IPS DF 6.9 (cell line): ENCODE measurements at regions not wholly inside any gene's neighbourhood (a gene's known extent, or its start where the extent isn't known, plus 50 kb on each side); places are given as distances from the start of the nearest gene placed in this dataset.

Source experiments
- DNase-seq: peaks from one replicate; pipeline ENCODE4 v3.0.0-alpha.2; 2013; ENCODE audit warnings: low read depth, low spot score
- H3K27ac ChIP-seq: one replicate; pipeline ENCODE4 v1.5.1; 2013; ENCODE audit warnings: low read length, control low read depth
- H3K27me3 ChIP-seq: 2 replicates; pipeline ENCODE4 v1.6.1; 2013; ENCODE audit warnings: mild to moderate bottlenecking, low read length; ENCODE audit not compliant: control insufficient read depth, insufficient read depth
- H3K36me3 ChIP-seq: 2 replicates; pipeline ENCODE4 v1.6.1; 2013; ENCODE audit warnings: low read length; ENCODE audit not compliant: control insufficient read depth, insufficient read depth
- H3K4me1 ChIP-seq: 2 replicates; pipeline ENCODE4 v1.6.1; 2013; ENCODE audit warnings: low read length; ENCODE audit not compliant: control insufficient read depth, insufficient read depth
- H3K4me3 ChIP-seq: 2 replicates; pipeline ENCODE4 v1.5.1; 2013; ENCODE audit warnings: mild to moderate bottlenecking, low read length
- H3K9me3 ChIP-seq: 2 replicates; pipeline ENCODE4 v1.6.1; 2013; ENCODE audit warnings: low read length, inconsistent platforms; ENCODE audit not compliant: control insufficient read depth, insufficient read depth
- WGBS: extraction: QIAGEN DNeasy Blood & Tissue Kit; methylation state at CpG from one replicate; pipeline ENCODE4 v1.1.7; 2013; ENCODE audit warnings: mixed read lengths, missing lambda C conversion rate; ENCODE audit not compliant: insufficient read length, insufficient coverage; 5-methylcytosine and 5-hydroxymethylcytosine counted together

DNA sequence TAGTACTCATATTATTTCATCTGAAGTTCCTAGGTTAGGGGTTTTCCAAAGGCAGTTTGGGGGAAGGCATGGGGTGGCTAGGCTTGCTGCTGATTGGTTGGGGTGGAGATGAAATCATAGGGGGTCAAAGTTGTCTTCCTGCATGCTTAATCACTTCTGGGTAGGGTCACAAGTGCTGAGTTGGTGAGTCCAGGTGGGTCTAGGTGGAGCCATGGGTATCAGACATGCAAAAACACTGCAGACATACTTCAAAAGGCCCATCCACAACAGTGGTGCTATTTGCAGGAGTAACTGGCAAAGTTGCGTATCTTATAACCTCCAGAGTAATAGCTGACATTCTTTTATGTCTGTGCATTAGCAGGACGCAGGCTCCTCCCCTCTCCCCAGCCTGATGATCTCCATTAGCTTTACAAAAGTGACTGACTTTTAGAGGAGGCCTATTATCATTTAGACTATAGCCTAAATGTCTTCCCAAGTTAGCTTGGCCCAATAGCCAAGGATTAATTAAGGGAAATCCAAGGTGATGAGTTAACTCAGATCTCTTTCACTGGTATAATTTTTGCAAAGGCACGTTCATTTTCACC lies 374.4 kb upstream of the PRMT6 start:
- DNase-seq, result peak; percentile 4
- Histone ChIP-seq H3K9me3 (no peaks in the 10 kb centered on the region), H3K27me3 (no peaks in the 10 kb centered on the region), H3K27ac (no peak overlapping the region), H3K4me1 (peaks cover 2% of the 10 kb centered on the region; the same call in 1 of the 2 replicates), H3K4me3 (no peak overlapping the region), H3K36me3 (no peaks in the 10 kb centered on the region)
- WGBS, result no CpG with 5 or more reads among the region's 3 CpGs

DNA sequence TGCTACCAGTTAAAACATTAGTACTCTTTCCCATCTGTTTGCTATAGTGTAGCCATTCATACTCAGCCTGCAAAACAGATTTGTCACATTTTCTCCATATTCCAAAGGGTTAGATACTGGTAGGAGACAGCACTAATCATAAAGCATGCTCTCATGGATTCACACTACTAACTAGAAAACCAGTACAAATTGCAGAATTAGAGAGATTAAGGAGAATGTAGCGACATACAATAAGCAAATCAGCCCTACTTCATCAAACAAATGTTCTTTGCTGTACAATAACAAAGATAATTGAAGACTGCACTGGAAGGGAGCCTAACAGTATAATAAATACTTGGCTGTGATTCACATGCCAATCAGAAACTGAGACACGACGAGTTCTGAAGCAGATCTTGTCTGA lies 368.0 kb upstream of the PRMT6 start:
- no peak for DNase-seq
- no peak overlapping the region for H3K4me3 ChIP-seq
- no peaks in the 10 kb centered on the region for H3K9me3 ChIP-seq
- H3K4me1 ChIP-seq, result no peaks in the 10 kb centered on the region
- no CpG with 5 or more reads among the region's 3 CpGs for WGBS
- no peaks in the 10 kb centered on the region for H3K27me3 ChIP-seq
- H3K36me3 ChIP-seq, result no peaks in the 10 kb centered on the region
- H3K27ac ChIP-seq, result no peak overlapping the region

DNA sequence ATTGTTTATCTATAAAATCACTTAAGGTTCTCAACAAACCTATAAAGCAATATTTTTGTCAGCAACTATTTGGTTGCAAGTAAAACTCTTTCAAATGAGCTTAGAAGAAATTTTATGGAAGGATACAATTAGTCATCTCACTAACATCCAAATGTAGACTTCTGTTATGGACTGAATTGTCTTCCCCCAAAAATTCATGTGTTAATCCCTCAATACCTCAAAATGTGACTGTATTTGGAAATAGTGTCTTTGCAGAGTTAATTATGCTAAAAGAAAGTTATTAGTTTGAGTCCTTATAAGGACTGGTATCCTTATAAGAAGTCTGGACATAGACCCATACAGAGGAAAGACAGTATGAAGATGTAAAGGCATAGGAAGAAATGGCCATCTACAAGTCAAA lies 357.8 kb upstream of the PRMT6 start:
- no peaks in the 10 kb centered on the region for H3K9me3 ChIP-seq
- no peak overlapping the region for H3K27ac ChIP-seq
- no peak overlapping the region for H3K4me3 ChIP-seq
- no peaks in the 10 kb centered on the region for H3K27me3 ChIP-seq
- no peaks in the 10 kb centered on the region for H3K4me1 ChIP-seq
- H3K36me3 ChIP-seq, result no peaks in the 10 kb centered on the region
- DNase-seq, result no peak

DNA sequence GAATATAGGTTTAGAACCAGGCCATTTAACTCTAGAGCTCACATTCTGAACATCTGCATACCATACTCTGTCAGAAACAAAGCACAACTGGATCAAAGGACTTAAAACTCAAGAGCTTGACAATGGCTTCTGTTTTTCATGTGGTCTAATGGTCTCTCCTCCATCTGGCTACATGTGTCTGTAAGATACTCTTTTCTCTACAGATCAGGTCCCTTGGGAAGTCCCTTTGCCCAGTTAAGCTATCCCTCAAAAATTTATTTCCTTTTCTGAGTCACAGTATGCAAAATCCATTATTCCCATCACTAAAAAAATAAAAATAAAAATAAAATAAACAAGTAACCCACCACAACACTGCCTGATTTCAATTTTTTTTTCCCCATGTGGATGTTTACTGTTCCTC lies 357.0 kb upstream of the PRMT6 start:
- H3K4me1 ChIP-seq, result no peaks in the 10 kb centered on the region
- no peak for DNase-seq
- no peaks in the 10 kb centered on the region for H3K36me3 ChIP-seq
- no peaks in the 10 kb centered on the region for H3K9me3 ChIP-seq
- no peak overlapping the region for H3K4me3 ChIP-seq
- H3K27ac ChIP-seq, result no peak overlapping the region
- H3K27me3 ChIP-seq, result no peaks in the 10 kb centered on the region

DNA sequence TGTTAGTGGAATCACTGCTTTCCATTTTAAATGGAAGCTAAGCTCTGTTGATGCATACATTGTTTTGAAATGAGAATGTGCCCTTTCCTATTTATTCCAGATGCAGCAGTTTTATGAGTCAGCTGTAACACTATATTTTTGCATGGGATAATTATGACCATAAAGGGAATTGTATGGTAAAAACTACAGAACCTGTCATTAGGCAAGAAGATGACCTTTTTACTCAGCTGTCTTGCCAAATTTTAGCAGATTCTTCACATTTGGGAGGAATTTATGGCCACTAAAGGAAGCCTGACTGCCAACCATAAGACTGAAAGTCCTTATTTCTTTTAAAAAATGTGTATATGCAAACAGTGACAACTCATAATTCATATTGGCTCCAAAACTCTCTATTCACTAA lies 356.3 kb upstream of the PRMT6 start:
- Histone ChIP-seq H3K36me3 (no peaks in the 10 kb centered on the region), H3K27me3 (no peaks in the 10 kb centered on the region), H3K4me1 (no peaks in the 10 kb centered on the region), H3K4me3 (no peak overlapping the region), H3K9me3 (no peaks in the 10 kb centered on the region), H3K27ac (no peak overlapping the region)
- no peak for DNase-seq

DNA sequence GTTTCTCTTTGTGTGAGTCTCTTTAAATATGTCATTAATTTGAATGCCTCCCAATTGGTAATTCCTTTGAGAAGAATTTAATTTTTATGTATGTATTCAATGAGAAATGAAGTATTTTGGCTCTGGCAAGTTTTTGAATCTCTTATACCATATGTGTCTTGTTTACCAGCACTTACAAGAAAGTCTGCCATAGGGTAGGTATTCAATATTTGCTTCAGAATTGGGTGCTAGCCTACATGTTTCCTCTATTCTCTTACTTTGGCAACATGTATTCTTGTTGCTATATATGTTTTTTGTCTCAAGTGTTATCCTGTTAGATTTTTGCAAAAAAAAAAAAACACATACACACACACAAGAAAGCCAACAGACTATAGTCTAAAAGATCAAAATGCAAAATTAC lies 350.5 kb upstream of the PRMT6 start:
- H3K4me3 ChIP-seq, result no peak overlapping the region
- H3K4me1 ChIP-seq, result peaks cover 2% of the 10 kb centered on the region; the same call in 1 of the 2 replicates
- no peaks in the 10 kb centered on the region for H3K9me3 ChIP-seq
- H3K36me3 ChIP-seq, result no peaks in the 10 kb centered on the region
- H3K27ac ChIP-seq, result no peak overlapping the region
- no peak for DNase-seq
- H3K27me3 ChIP-seq, result no peaks in the 10 kb centered on the region

DNA sequence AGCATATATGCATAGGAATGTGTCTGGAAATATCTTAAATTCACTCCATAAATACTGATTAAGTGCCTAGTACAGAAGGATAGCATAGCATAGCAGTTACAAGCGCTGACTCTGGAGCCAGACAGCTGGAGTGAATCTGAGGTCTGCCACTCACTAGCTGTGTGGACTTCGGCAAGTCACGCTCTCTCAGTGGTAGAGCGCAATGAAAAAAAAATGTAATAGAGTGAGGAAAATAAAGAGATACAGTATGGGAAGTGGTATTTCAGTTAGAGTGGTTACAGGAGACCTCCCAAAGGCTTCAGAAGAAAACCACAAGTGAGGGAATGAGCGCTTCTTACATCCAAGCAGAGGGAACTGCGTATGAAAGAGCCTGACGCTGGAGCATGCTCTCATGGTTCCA lies 338.9 kb upstream of the PRMT6 start:
- Histone ChIP-seq H3K4me1 (no peaks in the 10 kb centered on the region), H3K36me3 (no peaks in the 10 kb centered on the region), H3K9me3 (no peaks in the 10 kb centered on the region), H3K27ac (no peak overlapping the region), H3K27me3 (no peaks in the 10 kb centered on the region), H3K4me3 (no peak overlapping the region)
- no CpG with 5 or more reads among the region's 7 CpGs for WGBS
- DNase-seq, result no peak

DNA sequence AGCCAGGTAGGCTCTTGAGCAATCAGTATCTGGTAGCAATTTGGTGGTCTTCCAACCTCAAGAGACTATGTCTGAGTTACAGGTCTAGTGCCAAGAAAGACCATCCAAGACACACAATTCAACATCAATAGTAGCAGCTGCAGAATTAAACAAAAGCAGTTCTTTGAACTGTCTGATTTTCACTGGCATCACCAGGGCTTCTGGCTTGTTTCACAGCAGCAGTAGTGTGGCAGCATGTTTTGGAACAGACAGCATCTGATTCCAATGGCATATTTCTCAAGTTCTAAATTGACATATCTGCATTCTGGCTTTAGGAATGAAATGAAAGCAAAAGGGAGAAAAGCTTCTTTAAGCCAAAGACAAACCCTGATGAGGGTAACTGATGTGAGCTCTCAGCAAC lies 334.7 kb upstream of the PRMT6 start:
- Histone ChIP-seq H3K9me3 (no peaks in the 10 kb centered on the region), H3K4me3 (no peak overlapping the region), H3K27ac (no peak overlapping the region), H3K36me3 (no peaks in the 10 kb centered on the region), H3K4me1 (no peaks in the 10 kb centered on the region), H3K27me3 (no peaks in the 10 kb centered on the region)
- no peak for DNase-seq

DNA sequence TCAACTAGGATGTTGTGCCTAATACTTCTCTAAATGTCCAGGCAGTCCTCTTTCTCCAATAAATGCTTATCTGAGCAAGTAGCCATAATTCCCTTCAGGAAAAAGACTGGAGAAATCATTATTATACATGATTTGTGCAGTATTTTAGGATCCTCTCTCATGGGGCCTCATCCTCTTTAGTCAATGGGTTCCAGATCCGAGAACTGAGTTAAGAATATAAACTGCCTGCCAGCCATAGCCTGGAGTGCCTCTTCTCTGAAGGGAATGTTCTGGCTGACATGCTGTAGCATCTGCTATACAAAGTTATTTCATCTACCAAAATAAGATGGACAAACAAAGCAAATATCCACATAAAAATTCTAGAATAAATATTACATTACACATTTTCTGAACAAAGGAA lies 334.0 kb upstream of the PRMT6 start:
- H3K27ac ChIP-seq, result no peak overlapping the region
- no peaks in the 10 kb centered on the region for H3K9me3 ChIP-seq
- H3K36me3 ChIP-seq, result no peaks in the 10 kb centered on the region
- WGBS, result no CpG with 5 or more reads among the region's 1 CpG
- H3K4me1 ChIP-seq, result no peaks in the 10 kb centered on the region
- no peak overlapping the region for H3K4me3 ChIP-seq
- DNase-seq, result no peak
- H3K27me3 ChIP-seq, result no peaks in the 10 kb centered on the region

DNA sequence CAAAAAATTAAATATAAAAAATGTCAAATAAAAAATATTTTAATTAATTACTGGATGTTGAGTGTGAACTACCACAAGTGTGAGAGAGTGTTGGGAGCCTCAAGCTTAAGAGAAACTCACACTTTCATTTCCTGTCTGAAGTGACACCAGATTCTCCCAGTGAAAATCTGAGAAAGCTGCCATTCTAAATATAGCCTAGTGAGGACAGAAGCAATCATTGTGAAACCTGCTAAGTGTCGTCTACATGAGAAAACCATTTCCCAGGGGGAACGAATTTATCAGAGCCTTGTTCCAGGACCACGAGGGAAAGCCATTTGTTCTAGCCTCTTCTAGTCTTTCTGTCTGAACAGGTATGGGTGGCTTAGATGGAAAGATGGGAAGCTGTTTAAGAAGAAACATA lies 329.3 kb upstream of the PRMT6 start:
- Histone ChIP-seq H3K9me3 (no peaks in the 10 kb centered on the region), H3K27me3 (no peaks in the 10 kb centered on the region), H3K4me1 (no peaks in the 10 kb centered on the region), H3K4me3 (no peak overlapping the region), H3K27ac (no peak overlapping the region), H3K36me3 (no peaks in the 10 kb centered on the region)
- WGBS, result no CpG with 5 or more reads among the region's 3 CpGs
- no peak for DNase-seq

DNA sequence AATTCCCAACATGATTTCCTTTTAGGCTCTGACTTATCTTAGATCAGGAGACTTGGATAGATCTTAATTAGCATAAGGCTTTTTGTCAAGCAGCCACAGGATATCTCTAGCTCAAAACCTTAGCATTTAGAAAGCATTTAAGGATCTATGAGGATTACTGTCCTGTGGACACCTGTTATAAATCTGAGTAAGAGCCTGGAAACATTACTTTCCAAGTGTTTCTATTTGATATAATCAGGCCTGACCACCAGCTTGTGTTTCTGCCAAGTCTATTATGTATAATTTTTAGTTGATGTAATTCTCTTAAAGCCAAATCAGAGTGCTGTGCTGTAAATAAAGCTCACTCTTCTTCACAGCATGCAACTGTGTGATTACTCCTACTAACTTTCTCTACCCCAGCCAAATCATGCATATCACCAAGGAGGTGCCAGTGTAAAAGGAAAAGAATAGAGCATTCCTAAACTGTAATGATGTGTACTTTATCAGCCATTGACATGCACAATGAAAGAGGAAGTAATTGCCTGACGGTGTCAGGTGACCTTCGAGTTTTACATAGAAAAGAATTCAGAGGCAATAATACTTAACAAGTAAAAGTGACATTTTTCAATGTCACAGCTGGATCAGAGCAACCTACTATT lies 309.9 kb upstream of the PRMT6 start:
- no CpG with 5 or more reads among the region's 2 CpGs for WGBS
- Histone ChIP-seq H3K9me3 (no peaks in the 10 kb centered on the region), H3K4me1 (peaks cover 4% of the 10 kb centered on the region; the same call in 1 of the 2 replicates), H3K4me3 (no peak overlapping the region), H3K27ac (no peak overlapping the region), H3K27me3 (no peaks in the 10 kb centered on the region), H3K36me3 (no peaks in the 10 kb centered on the region)
- no peak for DNase-seq
